GM23338 (cell line): ENCODE measurements at regions not wholly inside any gene's neighbourhood (a gene's known extent, or its start where the extent isn't known, plus 50 kb on each side); places are given as distances from the start of the nearest gene placed in this dataset.
A peak's percentile ranks its signal among the peaks of the same experiment; 100 is the strongest.

Experiments used
- CREB1 ChIP-seq: fragments of 250-450 bp; sonication (Bioruptor Pico); IDR thresholded peaks from 2 replicates; pipeline ENCODE4 v1.5.0; 2020; ENCODE audit warnings: low read depth, mild to moderate bottlenecking, moderate library complexity
- EZH2 ChIP-seq: fragments of 200-600 bp; sonication (generic); IDR thresholded peaks from one replicate; pipeline ENCODE4 v1.8.0; 2017; ENCODE audit warnings: antibody characterized with exemption, mild to moderate bottlenecking, low read depth; ENCODE audit not compliant: unreplicated experiment
- EZH2phosphoT487 ChIP-seq: fragments of 200-600 bp; sonication (generic); IDR thresholded peaks from one replicate; pipeline ENCODE4 v1.8.1; 2018; ENCODE audit warnings: antibody characterized with exemption; ENCODE audit not compliant: unreplicated experiment
- NANOG ChIP-seq: IDR thresholded peaks from 2 replicates; pipeline ENCODE4 v1.6.1; 2016; ENCODE audit warnings: antibody characterized with exemption, borderline replicate concordance
- POLR2AphosphoS5 ChIP-seq: IDR thresholded peaks from 2 replicates; pipeline ENCODE4 v1.6.1; 2016; ENCODE audit warnings: antibody characterized with exemption, low read depth
- REST ChIP-seq: IDR thresholded peaks from one replicate; pipeline ENCODE4 v1.6.1; 2018; ENCODE audit warnings: antibody characterized with exemption; ENCODE audit not compliant: unreplicated experiment
- TF ChIP-seq, protein P1 (sequence below), 2 experiments: fragments of 200-600 bp in 1 of 2; sonication (generic) in 1 of 2; conservative IDR thresholded peaks; 2 replicates each; pipeline versions ENCODE4 v1.5.1 to v1.6.1; 2016 to 2017; ENCODE audit warnings: antibody characterized with exemption in 2 of 2, low read depth in 2 of 2, mild to moderate bottlenecking in 2 of 2, moderate library complexity in 1 of 2
- TF ChIP-seq, protein P2 (sequence below): IDR thresholded peaks from 2 replicates; pipeline ENCODE4 v1.6.1; 2016; ENCODE audit warnings: antibody characterized with exemption

- TF ChIP-seq POLR2AphosphoS5 (no peak), EZH2phosphoT487 (no peak), CREB1 (CRISPR knock-in tag) (no peak), EZH2 (no peak), REST (no peak), NANOG (no peak)
- TF ChIP-seq, protein P1, sequence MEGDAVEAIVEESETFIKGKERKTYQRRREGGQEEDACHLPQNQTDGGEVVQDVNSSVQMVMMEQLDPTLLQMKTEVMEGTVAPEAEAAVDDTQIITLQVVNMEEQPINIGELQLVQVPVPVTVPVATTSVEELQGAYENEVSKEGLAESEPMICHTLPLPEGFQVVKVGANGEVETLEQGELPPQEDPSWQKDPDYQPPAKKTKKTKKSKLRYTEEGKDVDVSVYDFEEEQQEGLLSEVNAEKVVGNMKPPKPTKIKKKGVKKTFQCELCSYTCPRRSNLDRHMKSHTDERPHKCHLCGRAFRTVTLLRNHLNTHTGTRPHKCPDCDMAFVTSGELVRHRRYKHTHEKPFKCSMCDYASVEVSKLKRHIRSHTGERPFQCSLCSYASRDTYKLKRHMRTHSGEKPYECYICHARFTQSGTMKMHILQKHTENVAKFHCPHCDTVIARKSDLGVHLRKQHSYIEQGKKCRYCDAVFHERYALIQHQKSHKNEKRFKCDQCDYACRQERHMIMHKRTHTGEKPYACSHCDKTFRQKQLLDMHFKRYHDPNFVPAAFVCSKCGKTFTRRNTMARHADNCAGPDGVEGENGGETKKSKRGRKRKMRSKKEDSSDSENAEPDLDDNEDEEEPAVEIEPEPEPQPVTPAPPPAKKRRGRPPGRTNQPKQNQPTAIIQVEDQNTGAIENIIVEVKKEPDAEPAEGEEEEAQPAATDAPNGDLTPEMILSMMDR (conservative IDR thresholded peaks at IDR 0.05; ENCODE audit: low read depth in 2 of 2) = peak in 1 of 2 experiments; percentile 36; a peak in 2 of 4 replicates
- TF ChIP-seq, protein P2, sequence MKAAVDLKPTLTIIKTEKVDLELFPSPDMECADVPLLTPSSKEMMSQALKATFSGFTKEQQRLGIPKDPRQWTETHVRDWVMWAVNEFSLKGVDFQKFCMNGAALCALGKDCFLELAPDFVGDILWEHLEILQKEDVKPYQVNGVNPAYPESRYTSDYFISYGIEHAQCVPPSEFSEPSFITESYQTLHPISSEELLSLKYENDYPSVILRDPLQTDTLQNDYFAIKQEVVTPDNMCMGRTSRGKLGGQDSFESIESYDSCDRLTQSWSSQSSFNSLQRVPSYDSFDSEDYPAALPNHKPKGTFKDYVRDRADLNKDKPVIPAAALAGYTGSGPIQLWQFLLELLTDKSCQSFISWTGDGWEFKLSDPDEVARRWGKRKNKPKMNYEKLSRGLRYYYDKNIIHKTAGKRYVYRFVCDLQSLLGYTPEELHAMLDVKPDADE = no peak
Observed at GRCh38 chr5:115377468-115378217, 81.2 kb upstream of the CCDC112 start.
